ENCODE measurements at regions not wholly inside any gene's neighbourhood (a gene's known extent, or its start where the extent isn't known, plus 50 kb on each side); places are given as distances from the start of the nearest gene placed in this dataset.

- TF ChIP-seq, protein P1, sequence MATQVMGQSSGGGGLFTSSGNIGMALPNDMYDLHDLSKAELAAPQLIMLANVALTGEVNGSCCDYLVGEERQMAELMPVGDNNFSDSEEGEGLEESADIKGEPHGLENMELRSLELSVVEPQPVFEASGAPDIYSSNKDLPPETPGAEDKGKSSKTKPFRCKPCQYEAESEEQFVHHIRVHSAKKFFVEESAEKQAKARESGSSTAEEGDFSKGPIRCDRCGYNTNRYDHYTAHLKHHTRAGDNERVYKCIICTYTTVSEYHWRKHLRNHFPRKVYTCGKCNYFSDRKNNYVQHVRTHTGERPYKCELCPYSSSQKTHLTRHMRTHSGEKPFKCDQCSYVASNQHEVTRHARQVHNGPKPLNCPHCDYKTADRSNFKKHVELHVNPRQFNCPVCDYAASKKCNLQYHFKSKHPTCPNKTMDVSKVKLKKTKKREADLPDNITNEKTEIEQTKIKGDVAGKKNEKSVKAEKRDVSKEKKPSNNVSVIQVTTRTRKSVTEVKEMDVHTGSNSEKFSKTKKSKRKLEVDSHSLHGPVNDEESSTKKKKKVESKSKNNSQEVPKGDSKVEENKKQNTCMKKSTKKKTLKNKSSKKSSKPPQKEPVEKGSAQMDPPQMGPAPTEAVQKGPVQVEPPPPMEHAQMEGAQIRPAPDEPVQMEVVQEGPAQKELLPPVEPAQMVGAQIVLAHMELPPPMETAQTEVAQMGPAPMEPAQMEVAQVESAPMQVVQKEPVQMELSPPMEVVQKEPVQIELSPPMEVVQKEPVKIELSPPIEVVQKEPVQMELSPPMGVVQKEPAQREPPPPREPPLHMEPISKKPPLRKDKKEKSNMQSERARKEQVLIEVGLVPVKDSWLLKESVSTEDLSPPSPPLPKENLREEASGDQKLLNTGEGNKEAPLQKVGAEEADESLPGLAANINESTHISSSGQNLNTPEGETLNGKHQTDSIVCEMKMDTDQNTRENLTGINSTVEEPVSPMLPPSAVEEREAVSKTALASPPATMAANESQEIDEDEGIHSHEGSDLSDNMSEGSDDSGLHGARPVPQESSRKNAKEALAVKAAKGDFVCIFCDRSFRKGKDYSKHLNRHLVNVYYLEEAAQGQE (IDR thresholded peaks at IDR 0.05; ENCODE audit: unreplicated experiment): no peak
- TF ChIP-seq NANOG (IDR thresholded peaks at IDR 0.05; ENCODE audit: borderline replicate concordance) (no peak), EZH2phosphoT487 (IDR thresholded peaks at IDR 0.05; ENCODE audit: unreplicated experiment) (no peak), POLR2AphosphoS5 (IDR thresholded peaks at IDR 0.05; ENCODE audit: low read depth) (no peak), CREB1 (CRISPR knock-in tag; IDR thresholded peaks at IDR 0.05; ENCODE audit: low read depth) (no peak), JUNB (IDR thresholded peaks at IDR 0.05; ENCODE audit: unreplicated experiment) (no peak), ETS1 (IDR thresholded peaks at IDR 0.05) (no peak)
- TF ChIP-seq, protein P2, sequence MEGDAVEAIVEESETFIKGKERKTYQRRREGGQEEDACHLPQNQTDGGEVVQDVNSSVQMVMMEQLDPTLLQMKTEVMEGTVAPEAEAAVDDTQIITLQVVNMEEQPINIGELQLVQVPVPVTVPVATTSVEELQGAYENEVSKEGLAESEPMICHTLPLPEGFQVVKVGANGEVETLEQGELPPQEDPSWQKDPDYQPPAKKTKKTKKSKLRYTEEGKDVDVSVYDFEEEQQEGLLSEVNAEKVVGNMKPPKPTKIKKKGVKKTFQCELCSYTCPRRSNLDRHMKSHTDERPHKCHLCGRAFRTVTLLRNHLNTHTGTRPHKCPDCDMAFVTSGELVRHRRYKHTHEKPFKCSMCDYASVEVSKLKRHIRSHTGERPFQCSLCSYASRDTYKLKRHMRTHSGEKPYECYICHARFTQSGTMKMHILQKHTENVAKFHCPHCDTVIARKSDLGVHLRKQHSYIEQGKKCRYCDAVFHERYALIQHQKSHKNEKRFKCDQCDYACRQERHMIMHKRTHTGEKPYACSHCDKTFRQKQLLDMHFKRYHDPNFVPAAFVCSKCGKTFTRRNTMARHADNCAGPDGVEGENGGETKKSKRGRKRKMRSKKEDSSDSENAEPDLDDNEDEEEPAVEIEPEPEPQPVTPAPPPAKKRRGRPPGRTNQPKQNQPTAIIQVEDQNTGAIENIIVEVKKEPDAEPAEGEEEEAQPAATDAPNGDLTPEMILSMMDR (conservative IDR thresholded peaks at IDR 0.05; ENCODE audit: low read depth in 2 of 2): no peak
Observed at GRCh38 chr10:62616885-62617590, 187.5 kb upstream of the ADO start (continued).

DNA sequence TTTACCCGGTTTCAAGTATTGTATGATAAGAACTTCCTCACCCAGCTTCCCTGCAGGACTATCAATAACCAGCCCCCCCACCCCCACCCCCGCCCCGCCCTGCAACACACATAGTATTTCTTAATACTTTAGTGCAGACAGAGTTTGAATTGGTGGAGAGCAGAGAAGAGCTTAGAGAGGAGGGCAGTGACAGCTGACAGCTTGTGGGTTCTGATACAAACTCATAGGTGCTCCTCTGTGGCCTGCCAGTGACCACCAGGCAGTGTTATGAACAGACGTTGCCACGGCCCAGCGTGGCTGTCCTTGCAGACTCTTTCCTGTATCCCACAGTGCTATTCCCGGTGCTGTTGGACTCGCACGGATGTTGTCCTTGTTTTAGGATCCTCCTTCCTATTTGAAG, 186.9 kb upstream of the ADO start:
- Mint-ChIP-seq H3K27me3 (ENCODE audit: insufficient read depth, low read depth, poor library complexity) (no peaks in the 10 kb centered on the region), H3K4me1 (peaks cover 4% of the 10 kb centered on the region; the same call in 1 of the 3 replicates), H3K27ac (no peak overlapping the region), H3K9me3 (no peaks in the 10 kb centered on the region; the same call in 2 of the 3 replicates), H3K4me3 (no peak overlapping the region), H3K36me3 (ENCODE audit: low read depth) (no peaks in the 10 kb centered on the region)
- H4K20me1 ChIP-seq (replicated peaks; ENCODE audit: insufficient read depth): no peaks in the 10 kb centered on the region
- H3F3A ChIP-seq (replicated peaks; ENCODE audit: low read depth): no peaks in the 10 kb centered on the region
- ATAC-seq (no peak), DNase-seq (ENCODE audit: low spot score) (no peak)
- no peaks in the 10 kb centered on the region for H3K79me2 ChIP-seq (replicated peaks; ENCODE audit: insufficient read depth)
- H3K27ac ChIP-seq (ENCODE audit: low read depth): no peak overlapping the region
- H3K9me2 ChIP-seq (ENCODE audit: insufficient read depth): no peaks in the 10 kb centered on the region; the same call in 1 of the 2 replicates
- no peak overlapping the region for H3K4me3 ChIP-seq
- H3K36me3 ChIP-seq (ENCODE audit: insufficient read depth): no peaks in the 10 kb centered on the region
- H3K27me3 ChIP-seq (ENCODE audit: insufficient read depth): no peaks in the 10 kb centered on the region
- H3K4me2 ChIP-seq: no peak overlapping the region
- no peaks in the 10 kb centered on the region for H3K4me1 ChIP-seq (ENCODE audit: insufficient read depth)
- H2AFZ ChIP-seq: no peak overlapping the region
- no peak for TF ChIP-seq EZH2phosphoT487 (IDR thresholded peaks at IDR 0.05; ENCODE audit: unreplicated experiment)
- TF ChIP-seq CREB1 (CRISPR knock-in tag; IDR thresholded peaks at IDR 0.05; ENCODE audit: low read depth): no peak
- TF ChIP-seq STAT1 (IDR thresholded peaks at IDR 0.05; ENCODE audit: unreplicated experiment): no peak
- no peak for TF ChIP-seq NANOG (IDR thresholded peaks at IDR 0.05; ENCODE audit: borderline replicate concordance)
- TF ChIP-seq EZH2 (IDR thresholded peaks at IDR 0.05; ENCODE audit: low read depth, unreplicated experiment): no peak
- TF ChIP-seq JUNB (IDR thresholded peaks at IDR 0.05; ENCODE audit: unreplicated experiment): no peak
- TF ChIP-seq, protein P1 (IDR thresholded peaks at IDR 0.05; ENCODE audit: unreplicated experiment): no peak
- TF ChIP-seq, protein P2 (conservative IDR thresholded peaks at IDR 0.05; ENCODE audit: low read depth in 2 of 2): no peak
- TF ChIP-seq ETS1 (IDR thresholded peaks at IDR 0.05): no peak
